Activated CD4-positive, alpha-beta T cell treated with anti-CD3 and anti-CD28 coated beads, Interleukin-2, Interleukin-4, amounts not matched to agents 100 ng/mL and 50 ng/mL, durations not matched to agents 16 hours and 8 hours (primary cell): ENCODE measurements at regions not wholly inside any gene's neighbourhood (a gene's known extent, or its start where the extent isn't known, plus 50 kb on each side); places are given as distances from the start of the nearest gene placed in this dataset.
A peak's percentile ranks its signal among the peaks of the same experiment; 100 is the strongest.

Source experiments
- DNase-seq: peaks from one replicate; pipeline ENCODE4 v3.0.0-alpha.2; 2020; ENCODE audit warnings: low spot score

- DNase-seq: no peak
Measured at GRCh38 chr12:127629066-127629820, 637.7 kb upstream of the TMEM132C start.

DNA sequence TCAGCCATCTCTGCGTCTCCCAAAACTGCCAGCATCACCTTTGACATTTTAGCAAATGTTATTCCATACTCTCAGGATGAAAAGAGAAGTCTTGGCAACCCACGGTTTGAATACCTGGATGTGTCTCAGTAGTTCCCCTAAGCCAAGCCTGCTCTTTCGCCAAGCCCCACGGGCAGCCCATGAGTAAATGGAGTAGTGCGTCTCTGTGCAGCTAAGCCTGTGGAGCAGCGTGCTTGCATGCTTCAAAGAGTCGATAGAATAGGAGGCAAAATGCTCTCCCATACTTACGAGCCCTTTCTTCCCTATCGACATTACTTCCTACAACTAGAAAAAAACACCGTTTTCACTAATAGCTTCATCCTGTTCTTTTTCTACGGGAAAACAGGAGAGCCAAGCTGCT is 634.5 kb upstream of the TMEM132C start:
- no peak for DNase-seq

GRCh38 chr12:127635838-127636237 is 631.1 kb upstream of the TMEM132C start:
- no peak for DNase-seq

DNA sequence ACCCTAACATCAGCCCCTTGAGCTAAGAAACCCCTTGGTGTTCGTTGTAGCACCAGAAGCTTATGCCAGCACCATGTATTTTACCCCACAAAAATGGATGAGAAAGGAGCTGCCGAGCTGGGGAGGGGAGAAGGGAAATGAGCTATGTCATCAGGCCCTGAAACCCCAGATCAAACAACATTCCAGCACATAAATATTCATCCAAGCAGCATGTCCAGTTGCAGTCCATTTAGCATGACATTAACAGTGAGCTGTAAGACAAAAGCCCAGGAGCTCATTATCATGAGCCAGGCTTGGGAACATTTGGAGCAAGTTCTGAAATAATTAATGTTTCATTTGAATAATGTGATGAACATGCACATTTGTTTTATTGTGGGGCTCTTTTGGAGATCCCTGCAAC is 630.1 kb upstream of the TMEM132C start:
- no peak for DNase-seq

- no peak for DNase-seq
Measured at GRCh38 chr12:127640181-127640886, 626.6 kb upstream of the TMEM132C start.

DNA sequence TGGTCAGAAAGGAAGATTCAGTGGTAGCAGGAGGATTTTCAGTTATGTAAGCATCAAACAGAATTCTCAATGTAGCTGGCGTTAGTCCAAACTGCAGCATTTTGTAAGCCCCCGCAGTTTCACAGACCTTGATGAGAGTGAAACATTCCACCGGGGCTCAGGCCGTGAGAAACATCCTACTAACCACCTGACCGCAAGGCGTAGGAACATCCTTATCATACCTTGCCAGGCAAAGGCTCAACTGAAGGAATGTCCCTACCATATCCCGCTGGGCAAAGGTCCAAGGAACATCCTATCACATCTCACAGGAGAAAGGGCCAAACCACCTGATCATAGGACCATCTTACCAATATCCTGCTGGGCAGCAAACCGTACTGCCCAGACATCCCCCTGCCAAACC is 624.8 kb upstream of the TMEM132C start:
- DNase-seq: no peak

DNA sequence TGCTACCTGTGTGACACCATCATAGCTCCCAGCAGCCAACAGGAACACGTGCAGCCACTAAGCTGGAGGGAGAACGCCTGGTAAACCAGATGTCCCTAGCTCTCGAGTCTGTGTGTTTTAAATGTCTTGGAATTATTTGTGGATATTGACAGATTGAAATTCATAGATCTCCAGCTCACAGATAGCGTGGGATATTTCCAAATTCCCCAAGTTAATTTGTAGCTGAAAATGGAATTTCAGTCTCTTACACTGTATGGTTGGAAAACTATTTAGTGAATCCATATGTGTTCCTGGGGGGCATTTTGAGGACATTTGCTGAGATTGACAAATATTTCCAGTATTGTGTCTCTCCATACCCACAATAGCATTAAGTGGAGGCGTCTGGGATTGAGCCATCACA is 618.6 kb upstream of the TMEM132C start:
- DNase-seq: no peak

- DNase-seq: no peak
Measured at GRCh38 chr12:127649961-127650360, 617.0 kb upstream of the TMEM132C start.

DNA sequence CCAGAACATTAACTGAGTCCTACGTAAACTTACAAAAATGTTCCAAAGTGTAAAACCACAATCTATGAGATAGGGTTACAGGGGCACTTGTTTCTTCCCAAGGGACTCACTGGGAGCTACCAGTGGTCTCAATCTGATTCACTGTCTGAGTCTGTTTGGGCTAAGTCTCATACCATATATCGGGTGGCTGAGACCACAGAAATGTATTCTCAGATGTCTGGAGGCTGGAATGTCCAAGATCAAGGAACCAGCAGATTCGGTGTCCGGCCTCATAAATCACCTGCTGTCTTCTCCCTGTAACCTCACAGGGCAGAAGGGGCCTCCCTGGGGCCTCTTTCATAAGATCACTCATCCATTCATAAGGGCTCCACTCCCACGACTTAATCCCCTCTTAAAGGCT is 616.3 kb upstream of the TMEM132C start:
- DNase-seq: no peak

- no peak for DNase-seq
Measured at GRCh38 chr12:127652281-127652680, 614.7 kb upstream of the TMEM132C start.

- no peak for DNase-seq
Measured at GRCh38 chr12:127654383-127654985, 612.5 kb upstream of the TMEM132C start.

DNA sequence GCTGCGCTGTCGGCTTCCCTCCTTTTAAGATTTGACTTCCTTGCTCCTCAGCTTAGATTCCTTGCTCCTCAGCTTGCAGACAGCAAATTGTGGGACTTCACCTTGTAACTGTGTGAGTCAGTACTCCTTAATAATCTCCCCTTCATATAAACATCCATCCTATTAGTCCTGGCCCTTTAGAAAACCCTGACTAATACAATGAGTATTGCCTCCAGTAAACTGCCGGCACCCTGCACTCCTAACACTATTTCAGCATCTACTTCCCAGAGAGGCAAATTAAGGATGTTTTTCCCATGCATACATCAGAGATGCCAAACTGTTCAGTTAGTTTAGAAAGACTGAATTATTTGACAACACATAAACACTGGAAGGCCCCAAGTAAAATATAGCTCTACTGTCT is 611.3 kb upstream of the TMEM132C start:
- no peak for DNase-seq

DNA sequence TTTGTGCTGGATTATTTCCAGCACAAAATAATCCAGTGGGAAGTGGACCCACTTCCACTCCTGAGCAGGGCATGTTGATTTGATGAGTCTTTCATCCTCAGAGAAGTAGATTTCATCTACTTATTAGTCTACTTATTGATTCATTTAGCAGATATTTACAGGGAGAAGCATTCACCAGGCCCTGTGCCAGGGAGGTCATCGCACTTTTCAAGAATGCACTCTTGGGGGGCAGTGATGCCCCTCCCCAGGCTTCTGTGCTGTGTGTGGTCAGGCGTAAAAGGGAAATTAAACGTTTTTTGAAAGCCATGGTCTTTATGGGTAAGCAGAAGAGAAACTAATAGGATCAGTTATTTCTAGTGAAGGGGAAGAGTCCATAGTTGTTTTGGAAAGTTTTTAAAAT is 610.7 kb upstream of the TMEM132C start:
- no peak for DNase-seq

DNA sequence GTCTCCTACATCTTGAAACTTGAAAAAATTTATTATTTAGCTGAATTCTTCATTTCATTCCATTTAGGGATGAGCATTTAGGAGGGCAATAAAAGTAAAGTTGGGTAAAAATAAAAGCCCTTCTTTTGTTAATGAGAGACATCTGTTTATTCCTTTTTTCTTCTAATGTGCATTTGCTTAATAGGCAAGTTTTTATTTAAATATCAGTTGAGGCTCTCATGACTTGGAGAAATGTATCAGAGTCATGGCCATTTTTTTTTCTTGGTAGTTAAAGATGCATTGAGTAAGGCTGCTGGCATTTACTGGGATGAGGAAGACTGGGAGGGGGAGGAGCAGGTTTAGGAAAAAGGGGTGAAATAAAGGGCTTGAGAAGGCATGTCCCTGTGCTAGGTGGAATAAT is 609.9 kb upstream of the TMEM132C start:
- no peak for DNase-seq

DNA sequence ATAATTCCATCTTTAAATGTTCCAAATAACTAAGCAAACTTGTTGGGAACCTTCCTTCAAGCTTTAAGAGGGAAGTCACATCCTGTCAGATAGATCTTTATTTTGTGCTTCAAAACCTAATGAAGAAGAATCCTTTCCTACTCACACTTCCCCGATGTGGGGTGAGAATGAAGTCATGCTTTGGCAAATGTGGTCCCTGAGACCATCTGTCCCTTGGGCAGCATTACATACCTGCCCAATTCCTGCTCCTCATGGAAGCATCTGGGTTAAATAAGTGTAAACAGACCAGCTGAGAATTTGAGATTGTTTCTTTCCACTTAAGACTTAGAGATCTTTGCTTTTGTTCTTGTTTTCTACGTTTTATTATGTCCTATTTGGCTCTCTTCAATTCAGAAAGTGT is 606.0 kb upstream of the TMEM132C start:
- DNase-seq: no peak

DNA sequence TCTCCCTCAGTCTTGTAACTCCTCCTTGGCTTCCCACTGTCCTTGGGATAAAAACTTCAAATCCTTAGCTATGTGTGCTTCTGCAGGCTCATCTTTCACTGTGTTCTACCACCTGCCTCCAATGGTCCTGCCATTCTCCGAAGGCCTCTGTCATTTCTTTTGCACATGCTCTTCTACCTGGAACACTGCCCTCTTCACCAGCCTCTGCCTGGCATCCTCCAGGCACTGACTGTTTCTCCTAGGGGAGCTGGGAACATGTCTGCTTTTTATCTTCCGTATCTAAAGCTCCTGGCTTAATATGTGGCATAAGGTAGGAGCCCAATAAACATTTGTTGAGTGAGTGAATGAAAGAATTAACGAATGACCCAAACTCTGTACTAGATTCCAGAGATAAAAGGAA is 603.3 kb upstream of the TMEM132C start:
- no peak for DNase-seq

GRCh38 chr12:127664901-127665300 is 602.1 kb upstream of the TMEM132C start:
- DNase-seq: no peak

DNA sequence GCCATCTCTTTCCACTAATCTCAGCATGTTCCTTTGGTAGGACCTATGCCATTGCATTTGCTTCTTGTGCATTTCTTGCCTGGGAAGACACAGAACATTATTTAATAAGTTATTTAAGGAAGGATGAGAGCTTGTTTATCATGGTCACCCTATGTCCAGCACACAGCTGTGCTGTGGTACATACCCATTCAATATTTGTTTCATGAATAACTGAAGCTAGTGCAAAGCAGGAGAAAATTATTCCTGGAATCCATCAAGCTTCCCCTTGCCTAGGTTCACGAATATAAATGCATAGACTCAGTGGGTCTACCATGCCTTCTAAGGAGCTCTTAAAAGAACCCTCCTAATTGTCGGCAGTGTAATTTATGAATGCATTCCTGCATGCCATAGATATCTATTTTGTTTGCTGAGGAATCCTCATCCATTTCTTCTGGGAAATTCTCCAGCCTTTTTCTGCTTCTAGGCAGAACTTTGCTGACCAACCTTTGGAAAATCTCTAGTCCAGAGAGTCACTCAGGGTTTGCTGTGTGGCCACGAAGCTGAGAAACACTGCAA is 599.8 kb upstream of the TMEM132C start:
- no peak for DNase-seq

DNA sequence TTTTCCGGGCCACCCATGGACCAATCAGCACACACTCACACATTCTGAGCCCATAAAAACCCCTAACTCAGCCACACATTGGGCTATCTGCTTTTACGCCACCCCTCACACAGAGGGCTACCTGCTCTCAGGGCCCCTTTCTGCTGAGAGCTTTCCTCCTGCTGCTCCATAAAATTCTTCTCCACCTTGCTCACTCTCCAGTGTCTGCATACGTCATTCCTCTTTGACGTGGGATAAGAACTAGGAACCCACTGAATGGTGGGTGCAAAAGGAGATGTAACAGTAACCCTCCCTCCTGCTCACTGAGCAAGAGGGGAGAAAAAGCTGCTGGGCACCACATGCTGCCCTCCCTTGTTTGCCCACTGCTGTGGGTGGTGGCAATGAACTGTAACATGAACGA is 596.7 kb upstream of the TMEM132C start:
- DNase-seq: no peak

- DNase-seq: no peak
Measured at GRCh38 chr12:127670796-127671195, 596.2 kb upstream of the TMEM132C start.

- DNase-seq: no peak
Measured at GRCh38 chr12:127675936-127676335, 591.0 kb upstream of the TMEM132C start.

DNA sequence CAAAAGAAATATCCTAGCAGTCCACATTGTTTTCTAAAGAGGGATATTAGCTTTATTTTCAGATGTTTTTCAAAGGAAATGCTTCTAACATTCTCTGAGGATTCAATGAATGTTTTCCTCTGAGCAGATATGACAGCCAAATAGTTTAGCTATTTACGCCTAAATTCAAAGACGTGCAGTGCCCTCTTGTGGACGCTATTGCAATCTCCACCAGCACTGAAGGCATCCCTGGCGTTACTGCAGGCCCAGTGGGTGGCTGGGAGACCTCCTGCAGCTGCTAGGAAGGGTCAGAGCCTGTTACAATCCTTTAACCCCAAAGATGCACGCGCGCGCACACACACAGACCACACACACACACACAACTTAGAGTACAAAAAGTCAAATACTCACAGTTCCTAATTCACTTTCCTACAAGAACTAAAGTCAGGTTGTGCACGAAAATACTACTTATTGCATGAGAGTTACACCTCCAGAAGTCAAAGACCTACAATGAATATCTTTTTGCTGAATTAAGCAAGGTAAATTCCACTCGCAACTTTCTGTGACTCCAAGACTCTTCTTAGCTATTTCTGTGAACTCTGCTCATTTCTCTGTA is 589.3 kb upstream of the TMEM132C start:
- peak; percentile 59 for DNase-seq

- DNase-seq: no peak
Measured at GRCh38 chr12:127678945-127679344, 588.0 kb upstream of the TMEM132C start.
